GM18520 (cell line): ENCODE measurements at regions not wholly inside any gene's neighbourhood (a gene's known extent, or its start where the extent isn't known, plus 50 kb on each side); places are given as distances from the start of the nearest gene placed in this dataset.
A peak's percentile ranks its signal among the peaks of the same experiment; 100 is the strongest.

Source experiments
- ATAC-seq: cut with Tn5 transposase; IDR thresholded peaks from one replicate; pipeline ENCODE4 v1.9.1; 2021; ENCODE audit not compliant: unreplicated experiment

DNA sequence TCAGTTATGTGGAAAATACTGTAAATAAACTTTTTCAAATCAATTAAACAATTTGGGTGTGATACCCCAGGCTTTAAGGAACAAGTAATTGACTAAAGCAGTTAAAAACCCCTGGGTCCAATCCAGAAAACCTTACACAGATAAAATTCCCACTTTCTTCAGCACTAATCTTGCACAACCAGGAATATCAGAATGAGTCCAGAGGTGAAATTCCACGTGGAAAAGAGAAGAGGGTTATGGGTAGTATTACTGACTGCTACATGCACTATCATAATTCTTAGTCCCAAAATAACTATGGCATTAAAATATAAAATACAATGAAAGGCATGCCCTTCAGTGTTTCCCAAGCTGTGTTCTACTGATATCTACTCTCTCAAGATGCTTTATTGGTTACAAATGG, 135.7 kb upstream of the STEAP4 start:
- no peak for ATAC-seq

DNA sequence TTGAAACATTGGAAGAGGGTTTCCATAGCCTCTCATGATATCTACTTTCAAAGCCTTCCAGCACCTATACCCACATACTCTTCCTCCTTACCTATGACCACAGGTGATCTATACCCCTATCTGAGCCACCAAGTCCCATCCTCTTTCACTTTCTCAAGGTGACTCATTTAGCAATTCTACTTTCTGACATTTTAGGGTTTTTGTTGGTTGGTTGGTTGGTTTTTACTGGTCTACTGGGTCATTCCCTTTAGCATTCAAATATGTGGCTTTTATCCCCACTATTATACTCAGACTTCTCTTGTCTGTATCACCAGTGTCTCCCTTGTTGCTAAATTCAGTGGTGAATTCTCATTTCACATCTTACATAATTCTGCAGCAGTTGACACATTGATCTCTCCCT, 130.4 kb upstream of the STEAP4 start:
- ATAC-seq = peak; percentile 75

DNA sequence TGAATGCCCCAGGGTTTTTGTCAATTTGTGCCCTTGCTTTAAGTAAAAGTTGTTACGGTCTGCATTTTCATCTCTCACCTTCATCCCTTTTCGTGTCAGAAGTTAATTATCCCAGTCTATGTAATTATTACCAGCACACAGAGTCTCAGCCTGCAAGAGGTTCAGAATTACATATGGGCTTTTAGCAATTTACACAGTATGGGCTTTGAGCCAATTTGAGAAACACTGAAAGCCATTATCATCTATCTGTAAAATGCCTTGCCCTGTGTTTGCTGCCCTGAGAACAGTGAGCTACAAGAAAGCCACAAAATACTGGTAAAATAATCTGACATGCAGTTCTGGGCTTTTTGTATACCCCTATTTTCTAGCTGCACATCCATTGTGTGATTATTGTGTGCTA, 125.6 kb upstream of the STEAP4 start:
- ATAC-seq = no peak

DNA sequence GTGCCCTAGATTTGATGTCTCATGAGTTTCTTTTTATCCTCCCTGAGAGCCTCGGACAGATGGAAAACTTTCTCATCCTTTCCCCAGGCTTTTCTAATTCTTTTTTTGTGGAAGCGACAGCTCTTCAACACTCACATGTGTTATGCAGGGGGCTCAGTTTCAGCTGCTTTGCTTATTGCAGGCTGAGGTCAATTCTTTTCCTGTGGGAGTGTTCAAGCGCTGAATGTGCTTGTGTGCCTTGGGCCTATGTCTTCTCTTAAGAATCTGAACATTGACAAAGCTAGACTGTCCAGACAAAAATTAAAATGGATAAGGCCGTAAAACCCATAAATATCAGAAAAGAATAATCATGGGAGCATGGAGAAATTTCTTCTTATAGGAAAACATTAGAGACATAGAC, 125.2 kb upstream of the STEAP4 start:
- no peak for ATAC-seq

DNA sequence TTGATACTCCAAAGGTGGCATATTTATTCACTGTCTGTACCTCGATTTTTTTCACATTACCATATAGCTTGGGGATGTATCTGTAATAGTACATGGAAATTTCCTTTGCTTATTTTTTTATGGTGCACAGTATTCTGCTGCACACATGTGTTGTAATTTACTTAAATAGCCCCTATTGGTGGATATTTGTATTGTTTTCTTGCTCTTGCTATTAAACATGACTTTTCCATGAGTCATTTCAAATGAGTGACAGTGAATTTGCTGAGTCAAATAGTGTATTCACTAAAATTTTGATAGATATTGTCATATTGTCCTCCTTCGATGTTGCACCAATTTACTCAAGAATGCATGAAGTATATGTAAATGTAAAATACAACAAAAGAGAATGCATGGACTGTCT, 122.7 kb upstream of the STEAP4 start:
- no peak for ATAC-seq

DNA sequence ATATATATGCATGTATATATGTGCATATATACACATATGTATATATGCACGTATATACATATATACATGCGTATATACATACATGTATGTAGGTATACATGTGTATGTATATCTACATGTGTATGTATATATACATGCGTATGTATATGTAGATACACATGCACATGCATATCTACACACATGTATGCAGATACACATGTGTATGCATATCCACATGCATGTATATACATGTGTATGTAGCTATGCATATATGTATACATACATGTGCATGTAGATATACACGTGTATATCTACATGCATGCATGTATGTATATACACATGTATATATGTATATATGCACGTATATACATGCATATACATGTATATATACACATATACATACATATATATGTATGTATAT, 95.8 kb upstream of the STEAP4 start:
- ATAC-seq = no peak

DNA sequence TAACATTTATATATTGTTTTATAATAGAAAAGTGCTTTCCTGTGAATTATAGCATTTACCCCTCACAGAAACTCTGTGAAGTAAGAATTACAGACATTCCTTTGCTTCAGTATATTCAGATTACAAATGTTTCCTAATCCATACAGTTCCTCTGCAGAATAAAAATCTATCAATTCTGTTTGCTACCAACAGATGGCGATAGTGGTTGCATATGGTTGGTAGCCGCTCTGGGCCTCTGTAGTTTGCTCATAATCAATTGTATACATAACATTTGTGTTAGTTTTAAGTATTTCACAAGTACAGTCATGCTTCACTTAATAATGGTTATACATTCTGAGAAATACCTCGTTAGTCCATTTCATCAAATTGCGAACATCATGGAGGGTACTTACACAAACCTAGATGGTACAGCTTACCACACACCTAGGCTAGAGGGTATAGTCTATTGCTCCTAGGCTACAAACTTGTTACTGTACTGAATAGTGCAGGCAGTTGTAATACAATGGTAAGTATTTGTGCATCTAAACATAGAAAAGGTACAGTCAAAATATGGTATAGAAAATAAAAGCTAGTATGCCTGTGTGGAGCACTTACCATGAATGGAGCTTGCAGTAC, 94.4 kb upstream of the STEAP4 start:
- ATAC-seq = peak; percentile 31

DNA sequence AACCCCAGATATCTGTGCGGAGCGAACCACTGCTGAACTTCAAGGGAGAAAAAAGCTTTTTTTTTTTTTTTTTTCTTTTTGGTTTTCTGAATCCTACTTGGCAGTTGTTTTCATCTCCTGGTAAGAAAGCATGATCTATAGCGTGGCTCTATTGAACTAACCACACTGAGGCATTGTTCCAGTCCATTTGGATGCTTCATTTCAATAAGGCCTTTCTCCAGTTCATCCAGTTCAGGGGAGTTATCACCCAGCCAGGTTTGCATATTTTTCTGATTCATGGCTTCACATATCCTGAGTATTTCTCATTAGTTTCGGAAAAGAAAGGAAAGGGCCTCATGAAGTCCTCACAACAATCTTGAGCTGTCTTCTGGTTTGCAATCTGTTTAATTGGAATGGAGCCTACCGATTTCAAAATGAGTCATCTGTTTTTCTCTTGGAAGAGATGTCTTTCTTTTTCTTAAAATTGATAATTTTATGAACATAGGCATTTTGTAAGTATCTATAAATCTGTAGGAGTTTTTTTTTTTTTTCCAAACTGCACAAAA, 93.1 kb upstream of the STEAP4 start:
- no peak for ATAC-seq

DNA sequence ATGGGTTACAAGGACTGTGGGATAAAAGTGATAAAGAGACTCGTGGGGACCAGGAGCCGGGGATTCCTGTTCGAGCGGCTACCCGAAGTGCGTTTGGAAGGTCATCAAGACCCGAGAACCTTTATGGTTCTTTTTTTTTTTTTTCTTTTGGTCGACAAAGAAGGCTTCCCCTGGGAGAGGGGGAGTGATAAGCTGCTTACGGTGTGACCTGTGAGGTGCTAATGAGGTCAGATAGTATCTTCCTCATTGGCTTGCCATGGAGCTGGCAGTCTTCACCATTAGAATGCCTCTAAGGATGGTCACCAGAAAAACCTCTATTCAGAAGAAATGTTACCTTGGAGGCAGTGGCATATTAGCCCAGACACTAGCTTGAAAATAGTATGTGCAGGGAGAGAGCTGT, 92.3 kb upstream of the STEAP4 start:
- ATAC-seq = no peak

DNA sequence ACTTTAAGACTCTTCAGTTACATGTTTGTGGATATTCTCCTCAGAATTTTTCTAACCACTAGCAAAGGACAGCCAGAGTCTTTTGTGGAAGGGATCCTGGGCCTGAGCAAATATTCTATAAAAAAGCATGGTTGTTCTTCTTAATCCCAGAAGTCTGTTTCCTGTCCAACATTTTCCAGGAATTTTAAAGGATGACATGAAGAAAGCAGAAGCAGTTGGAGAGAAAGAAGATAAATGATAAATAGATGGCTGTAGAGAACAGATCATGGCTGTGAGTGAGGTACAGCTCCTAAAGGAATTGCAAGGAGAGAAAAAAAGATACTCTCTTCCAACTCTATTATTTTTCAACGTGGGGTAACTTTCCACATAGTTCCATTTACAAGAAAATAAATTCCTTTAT, 91.8 kb upstream of the STEAP4 start:
- ATAC-seq = no peak

DNA sequence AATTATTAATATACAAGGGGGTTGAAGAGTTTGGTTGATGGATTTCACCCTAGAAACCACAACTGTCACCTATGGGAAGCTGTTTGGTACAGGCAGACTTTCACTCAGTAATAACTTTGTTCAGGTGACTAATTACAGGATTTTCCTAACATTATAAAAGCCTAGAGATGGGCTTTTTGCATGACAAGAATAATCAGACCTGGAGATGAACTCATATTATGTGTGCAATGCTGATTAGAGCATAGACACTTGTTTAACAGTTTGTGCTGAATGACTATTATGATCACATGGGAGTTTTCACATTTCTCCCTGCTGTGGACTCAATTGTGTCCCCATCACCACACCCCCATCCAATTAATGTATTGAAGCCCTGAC, 90.2 kb upstream of the STEAP4 start:
- peak; percentile 31 for ATAC-seq

DNA sequence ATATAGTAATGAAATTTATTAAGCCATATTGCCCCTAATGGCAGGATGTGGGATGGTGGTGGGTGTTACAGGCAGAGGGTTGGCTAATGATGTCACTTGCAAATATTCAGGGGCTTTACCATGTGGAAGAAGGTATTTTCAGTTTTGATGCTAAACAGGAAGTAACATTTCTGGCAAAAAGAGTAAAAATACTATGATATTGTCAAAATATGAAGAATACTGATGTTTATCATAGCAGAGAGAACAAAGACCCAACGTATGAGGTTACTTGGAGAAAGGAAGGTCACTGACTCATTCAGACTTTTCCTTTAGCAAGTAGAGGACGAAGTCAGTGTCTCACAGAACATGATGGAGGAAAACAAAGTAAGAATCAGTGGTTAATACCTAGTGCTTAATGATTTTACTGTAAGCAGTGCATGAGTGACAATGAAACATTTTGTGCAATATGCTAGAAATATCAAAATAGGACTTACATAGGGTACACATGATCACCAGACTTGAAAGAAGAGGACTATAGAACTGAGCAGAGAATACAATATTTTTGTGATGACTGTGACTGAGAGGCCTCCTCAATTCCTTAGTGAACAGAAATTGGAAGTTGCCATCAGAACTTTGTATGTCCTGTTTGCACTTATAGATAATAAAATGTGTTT, 89.7 kb upstream of the STEAP4 start:
- peak; percentile 47 for ATAC-seq

DNA sequence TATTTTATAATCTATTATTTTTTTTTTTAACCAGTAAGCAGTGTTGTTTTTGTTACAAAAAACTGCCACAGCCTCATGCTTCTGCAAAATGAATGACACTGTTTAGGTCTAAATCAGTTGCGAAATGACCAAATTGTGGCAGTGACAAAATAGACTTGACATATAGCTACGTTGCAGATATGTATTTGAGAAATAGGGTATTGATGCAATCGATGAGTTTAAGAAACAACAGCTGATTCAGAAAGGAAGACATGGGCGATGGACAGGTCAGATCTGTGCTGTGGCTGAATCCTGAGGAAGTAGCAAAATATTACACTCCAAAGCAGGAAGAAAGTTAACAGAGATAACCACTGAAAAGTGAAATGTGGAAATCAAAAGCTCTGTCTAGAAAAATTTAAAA, 89.0 kb upstream of the STEAP4 start:
- no peak for ATAC-seq

DNA sequence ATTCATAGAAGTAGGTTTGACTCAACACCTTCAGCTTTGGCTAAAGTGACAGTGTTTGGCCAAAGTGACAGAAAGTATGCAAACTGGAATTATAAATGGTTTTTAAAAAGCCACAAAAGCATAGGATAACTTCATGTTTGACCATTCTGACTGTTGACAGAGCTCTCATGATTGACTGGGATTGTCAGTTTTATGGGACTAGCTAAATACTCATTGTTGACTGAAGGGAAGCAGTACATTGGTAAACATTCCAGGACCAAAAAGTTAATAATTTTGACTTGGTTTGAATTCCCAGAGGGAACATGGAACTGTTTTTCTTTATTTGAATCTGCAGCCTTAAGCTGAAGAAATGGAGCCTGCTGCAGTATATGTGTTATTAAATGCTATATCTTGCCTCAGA, 84.6 kb upstream of the STEAP4 start:
- ATAC-seq = no peak

DNA sequence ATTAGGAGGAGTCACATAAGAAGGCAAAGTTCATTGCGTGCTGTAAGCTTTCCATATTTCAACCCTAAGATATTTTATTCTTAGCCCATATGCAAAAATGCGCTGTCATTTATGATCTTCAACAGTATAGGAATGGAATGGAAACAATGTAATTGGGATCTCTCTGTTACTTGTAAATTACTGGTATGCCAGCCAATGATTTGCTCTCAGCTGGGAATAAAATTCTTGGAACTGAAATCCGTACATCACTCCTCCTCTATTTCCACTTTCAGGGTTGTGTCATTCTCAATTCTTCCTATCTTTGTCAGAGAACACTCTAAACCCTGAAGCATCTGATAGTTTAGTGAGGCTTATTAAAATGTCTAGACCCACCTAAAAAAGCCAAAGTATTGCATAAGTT, 80.7 kb upstream of the STEAP4 start:
- ATAC-seq = no peak

DNA sequence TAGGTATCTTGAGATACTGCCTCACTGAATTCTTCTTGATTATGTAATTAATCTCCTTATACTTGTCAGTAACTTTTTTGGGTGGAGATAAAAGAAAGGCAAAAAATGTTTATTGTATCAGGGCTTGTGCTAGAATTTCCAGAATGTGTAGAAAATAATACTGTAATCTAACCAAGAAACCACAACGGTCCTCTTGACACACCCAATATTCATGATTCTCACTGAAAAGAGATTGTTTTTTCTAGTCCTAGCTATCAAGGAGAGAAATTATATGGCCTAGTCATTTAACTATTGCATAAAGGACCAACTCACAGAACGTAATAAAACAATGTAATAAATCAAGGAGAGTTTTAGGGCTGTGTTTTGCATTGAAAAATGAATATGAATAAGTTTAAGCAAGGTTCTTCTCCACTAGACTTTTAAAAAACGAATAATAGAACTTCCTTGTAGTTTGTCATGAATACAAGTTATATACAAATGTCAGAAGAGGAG, 80.0 kb upstream of the STEAP4 start:
- no peak for ATAC-seq

DNA sequence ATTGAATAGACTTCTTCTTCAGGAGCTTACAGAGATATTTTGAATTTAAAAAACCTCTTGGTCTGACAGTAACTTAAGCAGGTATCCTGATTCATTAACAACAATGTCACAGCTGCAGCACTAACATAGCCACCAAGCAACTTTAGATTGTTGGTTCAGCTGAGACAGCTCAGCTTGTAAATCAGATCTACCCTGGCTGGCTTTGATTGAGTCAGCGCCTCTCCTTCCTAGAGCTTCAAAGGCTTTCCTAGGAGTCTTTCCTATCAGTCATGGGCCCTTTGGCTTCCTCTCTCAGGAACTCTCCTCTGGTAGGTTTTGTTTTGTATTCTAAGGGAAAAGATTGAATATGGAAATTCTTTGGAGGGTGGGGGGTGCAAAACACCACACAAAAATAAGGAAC, 70.7 kb upstream of the STEAP4 start:
- no peak for ATAC-seq

DNA sequence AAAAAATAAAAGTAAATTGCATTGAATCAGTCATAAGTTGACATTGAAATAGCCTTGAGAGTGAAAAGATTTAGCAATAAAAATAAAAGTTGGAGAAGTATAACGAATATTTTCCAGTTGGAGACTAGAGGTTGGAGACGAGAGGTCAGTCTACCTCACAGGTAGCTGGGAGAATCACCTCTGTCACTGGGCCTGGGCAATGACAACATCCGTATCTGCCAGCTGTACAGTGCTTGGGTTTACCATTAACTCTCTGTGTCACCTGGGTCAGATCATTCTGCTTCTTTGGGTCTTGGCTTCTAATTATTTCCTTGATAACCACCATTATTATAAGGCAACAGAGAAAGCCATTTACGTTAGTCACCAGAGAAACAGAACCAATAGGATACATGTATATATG, 62.0 kb upstream of the STEAP4 start:
- ATAC-seq = no peak

DNA sequence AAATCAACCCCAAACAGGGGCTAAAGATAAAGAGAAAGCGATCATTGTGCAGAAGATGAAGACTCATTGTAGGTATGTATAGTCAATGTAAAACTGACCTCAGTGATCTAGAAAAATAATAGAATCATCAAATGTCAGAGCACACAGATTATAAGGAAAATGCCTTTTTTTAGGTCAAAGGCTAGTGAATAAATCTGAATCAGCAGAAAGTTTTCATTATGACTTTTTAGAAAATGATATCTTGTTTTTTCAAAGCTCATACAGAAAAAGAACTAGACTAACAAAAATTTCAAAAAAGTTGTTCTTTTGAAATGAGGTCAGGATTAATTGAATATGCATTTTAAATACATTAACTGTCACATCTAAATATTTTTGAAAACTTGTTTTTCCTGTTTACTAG, 60.2 kb upstream of the STEAP4 start:
- ATAC-seq = no peak

DNA sequence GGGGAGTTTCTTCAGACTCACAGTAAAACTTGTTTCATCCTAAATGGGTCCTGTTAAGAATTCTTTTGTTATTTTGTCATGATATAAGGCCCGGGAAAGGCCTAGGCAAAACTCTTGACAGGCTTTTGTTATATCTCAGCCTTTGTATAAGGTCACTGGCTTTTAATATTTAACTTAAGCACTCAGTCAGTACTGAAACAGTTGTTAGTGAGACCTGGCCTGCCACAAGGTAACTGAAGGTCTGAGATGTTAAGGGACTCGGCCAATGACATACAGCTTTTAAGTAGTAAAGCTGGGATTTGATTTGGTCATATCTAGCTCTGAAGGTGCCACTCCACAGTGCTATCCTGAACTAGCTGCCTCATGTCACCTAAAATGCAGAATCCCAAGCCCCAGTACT, 57.2 kb upstream of the STEAP4 start:
- no peak for ATAC-seq

DNA sequence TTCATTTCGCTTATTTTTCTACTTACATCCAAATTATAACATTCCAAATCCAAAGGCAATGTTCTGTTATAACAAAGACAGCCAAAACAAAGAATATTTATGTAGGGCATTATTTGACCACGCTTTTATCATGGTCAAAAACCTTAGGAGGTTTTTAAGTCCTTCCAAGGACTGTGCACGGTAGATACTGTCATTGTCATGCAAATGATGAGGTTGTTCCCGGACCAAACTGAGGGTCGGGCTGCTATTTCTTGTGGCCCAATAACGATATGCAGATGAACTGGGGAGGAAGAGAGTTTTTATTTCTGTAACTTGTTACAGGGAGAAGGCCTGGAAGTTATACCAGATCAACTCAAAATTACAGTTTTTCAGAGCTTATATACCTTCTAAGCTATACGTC, 56.6 kb upstream of the STEAP4 start:
- ATAC-seq = no peak

DNA sequence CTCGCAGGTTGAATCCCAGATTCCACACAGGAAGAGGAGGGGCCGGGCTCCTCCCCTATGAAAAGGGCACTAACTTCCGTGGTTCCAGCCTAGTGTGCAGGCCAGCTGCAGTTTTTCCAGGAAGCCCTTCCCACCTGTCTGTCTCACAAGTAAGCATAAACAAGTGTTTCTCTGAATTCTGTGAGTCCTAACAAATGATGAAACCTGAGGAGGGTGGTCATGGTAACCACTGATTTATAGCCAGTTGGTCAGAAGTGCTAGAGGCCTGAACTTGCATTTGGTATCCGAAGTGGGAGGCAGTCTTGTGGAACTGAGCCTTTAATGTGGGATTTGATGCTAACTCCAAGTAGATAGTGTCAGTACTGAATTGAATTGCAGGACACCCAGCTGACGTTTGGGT, 54.7 kb upstream of the STEAP4 start:
- no peak for ATAC-seq

DNA sequence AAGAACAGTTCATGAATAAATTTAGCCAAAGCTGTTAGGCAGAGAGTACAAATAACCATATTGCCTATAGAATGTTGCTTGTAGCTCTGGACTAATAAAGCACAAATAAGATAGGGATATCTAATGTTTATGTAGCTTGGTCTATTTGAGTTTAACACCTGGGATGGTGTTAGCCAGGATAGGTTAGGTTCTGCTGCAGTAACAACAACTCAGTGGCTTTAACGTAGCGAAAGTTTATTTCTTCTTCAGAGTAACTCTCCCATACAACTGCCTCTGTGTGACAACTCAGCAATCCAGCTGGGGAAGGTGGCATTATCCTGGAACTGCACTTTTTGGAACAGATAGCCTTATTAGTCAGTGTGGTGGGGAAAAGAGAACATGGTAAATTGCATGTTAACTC, 52.2 kb upstream of the STEAP4 start:
- ATAC-seq = no peak
